HepG2 (cell line): ENCODE measurements at regions not wholly inside any gene's neighbourhood (a gene's known extent, or its start where the extent isn't known, plus 50 kb on each side); places are given as distances from the start of the nearest gene placed in this dataset.

Experiments
- ATAC-seq: fragments of 200-7000 bp; cut with Tn5 transposase; 3 replicates; pipeline ENCODE4 v1.9.1; 2020; ENCODE audit warnings: mild to moderate bottlenecking, moderate library complexity
- BruUV-seq: library from RNA; stranded (reverse); fragments of 400-500 nt; replicated peaks from 2 replicates; lab custom pipeline; 2021; lab: Mats Ljungman, UMichigan
- CTCF ChIA-PET: fragments of 300-600 bp; formaldehyde crosslinking; extraction: SDS; loops from one replicate; lab custom pipeline; 2021; ENCODE audit warnings: low total read pairs, inconsistent platforms, low intra/inter-chr PET ratio; lab: Yijun Ruan, JAX
- POLR2A ChIA-PET: fragments of 350-600 bp; sonication (Branson Sonifier 250); formaldehyde crosslinking; loops from one replicate; lab custom pipeline; 2020; ENCODE audit warnings: antibody characterized with exemption, inconsistent platforms; lab: Yijun Ruan, JAX
- DNase-seq: peaks from one replicate; pipeline ENCODE4 v3.0.0-alpha.2; 2015; ENCODE audit warnings: low spot score
- FAIRE-seq: peaks from 3 replicates; lab custom pipeline; 2011; peaks lifted over from hg19 to GRCh38; lab: Jason Lieb, UNC
- H2AFZ ChIP-seq: one replicate; pipeline ENCODE4 v1.6.1; 2011; ENCODE audit warnings: low read length, inconsistent platforms
- H3K27ac ChIP-seq: fragments of 300-600 bp; 3 replicates; pipeline ENCODE4 v1.8.0; 2011; ENCODE audit warnings: mixed run types, mild to moderate bottlenecking, mixed read lengths, low read length, inconsistent platforms; ENCODE audit not compliant: insufficient read depth; ENCODE audit errors: extremely low read length
- H3K27me3 ChIP-seq, 2 experiments: fragments of 200-600 bp in 1 of 2; 2 replicates in 1 of 2; 3 replicates in 1 of 2; pipeline versions ENCODE4 v1.6.0 to v1.8.0; 2011; ENCODE audit warnings: low read length in 2 of 2, mild to moderate bottlenecking in 2 of 2, moderate library complexity in 2 of 2, inconsistent platforms in 1 of 2; ENCODE audit not compliant: insufficient read depth in 2 of 2, control insufficient read depth in 1 of 2
- H3K36me3 ChIP-seq, 2 experiments: fragments of 200-600 bp in 1 of 2; replicated peaks in 1 of 2; 2 replicates in 1 of 2; 3 replicates in 1 of 2; pipeline versions ENCODE4 v1.5.1 to v1.8.0; 2011; ENCODE audit warnings: low read length in 2 of 2, inconsistent platforms in 1 of 2; ENCODE audit not compliant: insufficient read depth in 2 of 2, control insufficient read depth in 1 of 2
- H3K4me1 ChIP-seq: 2 replicates; pipeline ENCODE4 v1.5.1; 2012; ENCODE audit warnings: low read length, inconsistent platforms; ENCODE audit not compliant: insufficient read depth
- H3K4me2 ChIP-seq: 2 replicates; pipeline ENCODE4 v1.6.0; 2011; ENCODE audit warnings: low read depth, low read length, inconsistent platforms
- H3K4me3 ChIP-seq, 3 experiments: fragments of 200-600 bp in 1 of 3; sonication (generic), shearing (Covaris generic) in 1 of 3; replicated peaks in 1 of 3; 2 replicates each; pipeline ENCODE4 v1.5.1; 2011 to 2016; ENCODE audit warnings: low read length in 3 of 3, inconsistent platforms in 2 of 3, low read depth in 2 of 3, mild to moderate bottlenecking in 2 of 3, control low read depth in 1 of 3, mixed read lengths in 1 of 3; ENCODE audit not compliant: insufficient read depth in 1 of 3
- H3K79me2 ChIP-seq: one replicate; pipeline ENCODE4 v1.6.1; 2011; ENCODE audit warnings: low read length, inconsistent platforms; ENCODE audit not compliant: insufficient read depth
- H3K9ac ChIP-seq: 2 replicates; pipeline ENCODE4 v1.6.0; 2011; ENCODE audit warnings: mild to moderate bottlenecking, low read depth, low read length, inconsistent platforms; ENCODE audit not compliant: insufficient read depth
- H3K9me3 ChIP-seq: 2 replicates; pipeline ENCODE4 v1.5.1; 2012; ENCODE audit warnings: mild to moderate bottlenecking, low read length
- H4K20me1 ChIP-seq: 2 replicates; pipeline ENCODE4 v1.6.0; 2011; ENCODE audit warnings: inconsistent platforms, mild to moderate bottlenecking, low read length, moderate library complexity; ENCODE audit not compliant: insufficient read depth
- BHLHE40 ChIP-seq: IDR thresholded peaks from 2 replicates; pipeline ENCODE4 v1.6.1; 2011; ENCODE audit warnings: low read length, improper control_type of control experiment
- ELF3 ChIP-seq: IDR thresholded peaks from 2 replicates; pipeline ENCODE4 v1.6.1; 2016; ENCODE audit warnings: missing genetic modification reagents, missing compliant biosample characterization
- HDAC6 ChIP-seq: fragments of 200-600 bp; sonication (generic); IDR thresholded peaks from 2 replicates; pipeline ENCODE4 v1.7.0; 2017; ENCODE audit warnings: mild to moderate bottlenecking, antibody characterized with exemption, low read length, low read depth
- KLF13 ChIP-seq: sonication (generic); formaldehyde crosslinking; IDR thresholded peaks from 2 replicates; pipeline ENCODE4 v1.4.0; 2020; ENCODE audit warnings: mild to moderate bottlenecking, missing genetic modification reagents
- MAZ ChIP-seq, 2 experiments: sonication (generic) in 1 of 2; formaldehyde crosslinking in 1 of 2; IDR thresholded peaks; 2 replicates each; pipeline versions ENCODE4 v1.5.0 to v1.6.1; 2012 to 2020; ENCODE audit warnings: low read depth in 2 of 2, mild to moderate bottlenecking in 2 of 2, borderline replicate concordance in 1 of 2, improper control_type of control experiment in 1 of 2, low read length in 1 of 2, missing genetic modification reagents in 1 of 2, moderate library complexity in 1 of 2
- NFE2 ChIP-seq: sonication (generic); formaldehyde crosslinking; IDR thresholded peaks from 2 replicates; pipeline ENCODE4 v1.4.0; 2020; ENCODE audit warnings: missing genetic modification reagents
- SMAD9 ChIP-seq: sonication (generic); formaldehyde crosslinking; IDR thresholded peaks from 2 replicates; pipeline ENCODE4 v1.5.1; 2020; ENCODE audit warnings: mild to moderate bottlenecking, missing genetic modification reagents
- ZNF33A ChIP-seq: sonication (generic); formaldehyde crosslinking; IDR thresholded peaks from 2 replicates; pipeline ENCODE4 v1.5.1; 2020; ENCODE audit warnings: missing genetic modification reagents, mild to moderate bottlenecking, moderate library complexity, borderline replicate concordance
- ZNF777 ChIP-seq: sonication (generic); formaldehyde crosslinking; IDR thresholded peaks from 2 replicates; pipeline ENCODE4 v1.4.0; 2020; ENCODE audit warnings: missing genetic modification reagents
- whole genome bisulfite sequencing: methylation state at CpG from one replicate; pipeline ENCODE4 v1.1.6; 2017; ENCODE audit warnings: low lambda C conversion rate; 5-methylcytosine and 5-hydroxymethylcytosine counted together
- in situ Hi-C: cut with HindIII; loops from 2 replicates; pipeline ENCODE4 v1.10.0; 2017; ENCODE audit warnings: low pct_unique_long_range_greater_than_20kb; ENCODE audit not compliant: extremely low pct_ligation_motif_present
- intact Hi-C: fragments of 100-400 bp; cut with micrococcal nuclease; formaldehyde crosslinking; loops from one replicate; pipeline ENCODE4 v1.10.0; 2022; ENCODE audit not compliant: unreplicated experiment
- TF ChIP-seq, protein P1 (sequence below): sonication (generic); formaldehyde crosslinking; IDR thresholded peaks from 2 replicates; pipeline ENCODE4 v1.5.1; 2020; ENCODE audit warnings: mild to moderate bottlenecking, missing genetic modification reagents

GRCh38 chr10:2462581-2462980 lies 604.8 kb upstream of the PFKP start:
- no peak for FAIRE-seq

More at GRCh38 chr10:2462581-2462980, 604.8 kb upstream of the PFKP start:
- no peak overlapping the region for H3K4me3 ChIP-seq
- ChIA-PET CTCF (no interaction called here), POLR2A (no interaction called here)
- no peak for TF ChIP-seq KLF13 (CRISPR knock-in tag)
- TF ChIP-seq MAZ (IDR thresholded peaks at IDR 0.05; ENCODE audit: borderline replicate concordance, low read depth, low read length): no peak
- TF ChIP-seq MAZ (CRISPR knock-in tag; IDR thresholded peaks at IDR 0.05; ENCODE audit: low read depth): no peak
- TF ChIP-seq ZNF33A (CRISPR knock-in tag): no peak
- no peak for TF ChIP-seq BHLHE40
- no peak for TF ChIP-seq NFE2
- TF ChIP-seq SMAD9 (CRISPR knock-in tag): no peak
- TF ChIP-seq HDAC6: no peak
- TF ChIP-seq ELF3 (CRISPR knock-in tag): no peak
- no peak for TF ChIP-seq ZNF777
- TF ChIP-seq, protein P1, sequence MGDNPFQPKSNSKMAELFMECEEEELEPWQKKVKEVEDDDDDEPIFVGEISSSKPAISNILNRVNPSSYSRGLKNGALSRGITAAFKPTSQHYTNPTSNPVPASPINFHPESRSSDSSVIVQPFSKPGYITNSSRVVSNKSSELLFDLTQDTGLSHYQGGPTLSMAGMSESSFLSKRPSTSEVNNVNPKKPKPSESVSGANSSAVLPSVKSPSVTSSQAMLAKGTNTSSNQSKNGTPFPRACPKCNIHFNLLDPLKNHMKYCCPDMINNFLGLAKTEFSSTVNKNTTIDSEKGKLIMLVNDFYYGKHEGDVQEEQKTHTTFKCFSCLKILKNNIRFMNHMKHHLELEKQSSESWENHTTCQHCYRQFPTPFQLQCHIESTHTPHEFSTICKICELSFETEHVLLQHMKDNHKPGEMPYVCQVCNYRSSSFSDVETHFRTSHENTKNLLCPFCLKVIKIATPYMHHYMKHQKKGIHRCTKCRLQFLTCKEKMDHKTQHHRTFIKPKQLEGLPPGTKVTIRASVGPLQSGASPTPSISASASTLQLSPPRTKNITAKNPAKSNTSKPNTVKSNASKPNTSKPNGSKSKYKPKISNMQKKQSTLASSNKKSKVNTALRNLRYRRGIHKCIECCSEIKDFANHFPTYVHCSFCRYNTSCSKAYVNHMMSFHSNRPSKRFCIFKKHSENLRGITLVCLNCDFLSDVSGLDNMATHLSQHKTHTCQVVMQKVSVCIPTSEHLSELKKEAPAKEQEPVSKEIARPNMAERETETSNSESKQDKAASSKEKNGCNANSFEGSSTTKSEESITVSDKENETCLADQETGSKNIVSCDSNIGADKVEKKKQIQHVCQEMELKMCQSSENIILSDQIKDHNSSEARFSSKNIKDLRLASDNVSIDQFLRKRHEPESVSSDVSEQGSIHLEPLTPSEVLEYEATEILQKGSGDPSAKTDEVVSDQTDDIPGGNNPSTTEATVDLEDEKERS: no peak
- WGBS: 0% methylated on average over 1 of the region's 1 CpG
- no peaks in the 10 kb centered on the region for H3K79me2 ChIP-seq
- H3K4me2 ChIP-seq: no peak overlapping the region
- H3K27me3 ChIP-seq: no peaks in the 10 kb centered on the region
- intact Hi-C loops (no loop called here), in situ Hi-C loops (no loop called here)
- H2AFZ ChIP-seq: no peak overlapping the region
- H3K27ac ChIP-seq: no peak overlapping the region
- H4K20me1 ChIP-seq: no peaks in the 10 kb centered on the region
- BruUV-seq: no TSS peak
- no peaks in the 10 kb centered on the region for H3K4me1 ChIP-seq
- DNase-seq (no peak), ATAC-seq (no peak)
- no peak overlapping the region for H3K9ac ChIP-seq
- no peaks in the 10 kb centered on the region for H3K36me3 ChIP-seq
- peaks cover 6% of the 10 kb centered on the region; the same call in 1 of the 2 replicates for H3K9me3 ChIP-seq
